Upper lobe of left lung (tissue), 4 donors: ENCODE measurements at regions not wholly inside any gene's neighbourhood (a gene's known extent, or its start where the extent isn't known, plus 50 kb on each side); places are given as distances from the start of the nearest gene placed in this dataset.

Experiments used
- EP300 ChIP-seq, 4 donors: sonication (generic); formaldehyde crosslinking; IDR thresholded peaks; one replicate each; pipeline ENCODE4 v1.5.1; 2017; ENCODE audit warnings: antibody characterized with exemption in 4 of 4, control low read depth in 2 of 4
- POLR2A ChIP-seq, 4 donors: fragments of 450-650 bp; IDR thresholded peaks; one replicate each; pipeline ENCODE4 v1.5.1; 2016 to 2017; ENCODE audit warnings: antibody characterized with exemption in 4 of 4, mild to moderate bottlenecking in 2 of 4
- TF ChIP-seq, protein P1 (sequence below), 6 experiments: fragments of 450-650 bp in 4 of 6; fragments of 200-600 bp in 2 of 6; sonication (generic) in 2 of 6; IDR thresholded peaks; one replicate each; pipeline ENCODE4 v1.5.1; 2016 to 2019; ENCODE audit warnings: antibody characterized with exemption in 6 of 6

GRCh38 chr2:226040344-226040900 lies 640.9 kb downstream of the NYAP2 start:
- TF ChIP-seq, protein P1, sequence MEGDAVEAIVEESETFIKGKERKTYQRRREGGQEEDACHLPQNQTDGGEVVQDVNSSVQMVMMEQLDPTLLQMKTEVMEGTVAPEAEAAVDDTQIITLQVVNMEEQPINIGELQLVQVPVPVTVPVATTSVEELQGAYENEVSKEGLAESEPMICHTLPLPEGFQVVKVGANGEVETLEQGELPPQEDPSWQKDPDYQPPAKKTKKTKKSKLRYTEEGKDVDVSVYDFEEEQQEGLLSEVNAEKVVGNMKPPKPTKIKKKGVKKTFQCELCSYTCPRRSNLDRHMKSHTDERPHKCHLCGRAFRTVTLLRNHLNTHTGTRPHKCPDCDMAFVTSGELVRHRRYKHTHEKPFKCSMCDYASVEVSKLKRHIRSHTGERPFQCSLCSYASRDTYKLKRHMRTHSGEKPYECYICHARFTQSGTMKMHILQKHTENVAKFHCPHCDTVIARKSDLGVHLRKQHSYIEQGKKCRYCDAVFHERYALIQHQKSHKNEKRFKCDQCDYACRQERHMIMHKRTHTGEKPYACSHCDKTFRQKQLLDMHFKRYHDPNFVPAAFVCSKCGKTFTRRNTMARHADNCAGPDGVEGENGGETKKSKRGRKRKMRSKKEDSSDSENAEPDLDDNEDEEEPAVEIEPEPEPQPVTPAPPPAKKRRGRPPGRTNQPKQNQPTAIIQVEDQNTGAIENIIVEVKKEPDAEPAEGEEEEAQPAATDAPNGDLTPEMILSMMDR (IDR thresholded peaks at IDR 0.05), result no peak
- TF ChIP-seq POLR2A (IDR thresholded peaks at IDR 0.05) (no peak), EP300 (IDR thresholded peaks at IDR 0.05) (no peak)
